ENCODE measurements at regions not wholly inside any gene's neighbourhood (a gene's known extent, or its start where the extent isn't known, plus 50 kb on each side); places are given as distances from the start of the nearest gene placed in this dataset.

DNA sequence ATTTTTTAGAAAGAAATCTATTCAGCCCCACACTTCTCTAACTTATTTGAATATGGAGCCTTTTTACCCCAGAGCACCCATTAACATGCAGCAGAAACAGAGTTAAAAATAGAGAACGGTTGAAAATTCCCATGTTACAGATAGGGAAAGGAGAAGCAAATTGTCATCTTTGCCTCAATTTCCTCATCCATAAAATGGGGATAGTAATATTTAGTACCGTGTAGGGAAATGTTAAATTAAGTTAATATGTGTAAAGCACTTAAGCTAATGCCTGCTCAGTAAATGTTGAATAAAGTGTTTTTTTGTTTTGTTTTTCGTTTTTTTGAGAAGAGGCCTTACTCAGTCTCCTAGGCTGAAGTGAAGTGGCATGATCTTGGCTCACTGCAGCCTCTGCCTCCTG is 50.3 kb downstream of the NAV1 start:
- no peak for DNase-seq

DNA sequence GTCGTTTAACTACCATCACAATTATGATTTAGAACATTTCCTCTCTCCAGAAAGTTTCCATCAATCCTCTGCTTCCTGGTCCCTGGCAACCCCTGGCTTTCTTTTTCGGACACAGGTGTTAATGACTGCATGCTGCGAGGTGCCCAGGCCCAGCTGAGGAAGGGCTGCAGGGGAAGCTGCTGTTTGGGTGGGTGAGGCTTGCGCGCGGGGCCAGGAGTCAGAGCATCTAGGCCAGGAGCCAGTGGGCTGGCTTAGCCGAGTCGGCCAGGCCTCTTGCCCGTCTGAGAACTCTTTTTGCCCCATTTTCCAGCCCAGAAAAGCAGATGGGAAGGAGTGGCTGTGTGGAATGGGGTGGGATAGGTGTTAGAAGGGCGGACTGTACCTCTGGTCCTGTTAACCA is 51.5 kb downstream of the NAV1 start:
- no peak for DNase-seq

DNA sequence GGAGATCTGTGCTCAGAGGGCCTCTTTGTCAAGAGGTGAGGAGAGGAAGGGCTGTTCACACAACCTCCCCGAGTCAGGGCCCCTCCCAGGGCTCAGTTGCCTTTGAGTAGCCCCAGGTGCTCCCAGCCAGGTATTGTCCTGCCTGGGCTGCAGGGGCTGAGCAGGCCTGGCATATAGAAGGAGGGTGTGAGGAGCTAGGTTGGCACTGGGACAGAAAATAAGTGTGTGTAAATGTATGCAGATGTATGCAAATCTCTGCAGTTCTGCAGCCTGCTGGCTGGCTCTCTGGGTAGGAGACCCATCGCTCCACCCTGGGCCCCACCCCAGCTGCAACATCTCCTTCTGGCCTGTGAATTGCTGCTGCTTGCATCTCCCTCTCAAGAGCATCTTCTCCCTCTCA is 52.4 kb downstream of the NAV1 start:
- no peak for DNase-seq

DNA sequence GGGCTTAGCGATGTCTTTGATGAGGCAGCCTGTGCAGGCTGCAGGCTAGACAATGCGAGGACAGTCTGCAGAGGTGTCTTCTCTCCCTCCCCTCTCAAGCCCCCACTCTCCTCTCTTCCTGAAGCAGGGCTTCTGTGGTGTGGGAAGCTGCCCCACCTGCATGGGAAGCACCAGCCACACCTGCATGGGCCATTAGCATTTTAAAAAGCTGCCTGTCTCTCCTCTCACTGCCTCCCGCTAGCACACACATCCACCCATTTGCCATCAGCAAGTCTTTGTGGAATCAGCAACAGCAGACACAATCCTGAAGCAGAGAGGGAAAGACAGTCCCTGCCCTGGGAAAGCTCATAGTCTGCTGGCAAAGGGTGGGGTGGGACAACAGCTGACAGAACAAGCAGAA is 53.1 kb downstream of the NAV1 start:
- no peak for DNase-seq

DNA sequence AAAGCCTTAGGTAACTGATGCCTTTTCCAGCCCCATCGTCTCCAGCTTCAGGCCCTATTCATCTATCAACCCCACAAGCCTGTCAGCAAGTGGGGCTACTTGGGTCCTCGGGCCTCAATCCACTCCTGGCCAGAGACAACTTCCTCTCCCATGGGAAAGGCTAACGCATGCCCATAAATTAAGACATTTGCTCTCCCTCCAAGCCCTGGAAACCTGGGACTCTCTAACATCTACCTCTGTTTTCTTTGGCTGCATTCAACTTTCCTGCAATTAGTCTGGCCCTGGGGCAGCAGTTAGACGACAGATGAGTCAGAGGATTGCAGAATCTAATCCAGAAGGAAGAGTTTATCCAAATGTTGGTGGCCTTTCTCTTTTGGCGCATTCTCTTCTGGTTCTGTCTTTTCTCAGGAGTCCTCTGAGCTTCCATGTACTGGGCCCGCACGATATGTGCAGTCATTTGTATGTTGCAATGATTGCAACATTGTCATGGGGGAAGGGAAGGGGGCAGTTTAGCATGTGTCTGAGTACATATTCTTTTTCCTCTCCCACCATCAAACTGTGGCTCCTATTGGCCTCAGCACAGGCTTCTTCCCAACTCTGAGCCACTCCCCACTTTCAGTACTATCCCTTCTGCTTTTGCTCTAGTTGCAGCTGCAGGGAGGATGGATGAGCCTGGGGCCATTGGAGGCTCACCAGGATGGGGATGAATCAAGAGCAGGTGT is 54.4 kb downstream of the NAV1 start:
- DNase-seq = no peak

DNA sequence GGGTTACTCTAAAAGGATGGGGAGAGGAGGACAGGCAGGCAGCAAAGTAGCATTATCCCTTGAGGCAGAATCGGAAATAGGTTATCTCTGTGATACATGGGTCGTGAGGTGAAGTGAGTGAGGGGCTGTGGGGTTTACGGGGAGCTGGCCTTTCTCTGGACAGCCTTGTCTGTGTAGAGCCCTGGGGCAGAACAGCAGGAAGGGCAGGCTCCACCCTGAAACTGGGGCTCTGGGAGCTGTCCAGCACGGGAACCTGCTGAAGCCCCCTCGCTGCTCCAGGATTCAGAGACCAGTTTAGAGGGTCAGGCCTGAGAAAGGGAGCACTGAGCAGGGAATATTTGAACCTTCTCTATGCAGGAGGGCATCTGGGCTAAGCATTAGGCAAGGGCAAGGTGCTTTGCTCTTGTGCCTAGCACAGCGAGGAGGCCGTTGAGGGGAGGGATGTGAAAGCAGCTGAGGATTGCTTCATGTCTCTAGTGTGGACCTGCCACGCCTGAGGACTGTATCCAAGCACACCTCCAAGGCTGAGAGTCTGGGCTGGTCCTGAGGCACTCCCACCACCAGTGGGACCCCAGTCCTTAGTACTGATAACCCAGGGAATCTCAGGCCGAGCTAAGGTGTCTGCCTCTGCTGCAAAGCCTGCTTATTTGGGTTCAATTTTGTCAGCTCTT is 55.8 kb downstream of the NAV1 start:
- no peak for DNase-seq

DNA sequence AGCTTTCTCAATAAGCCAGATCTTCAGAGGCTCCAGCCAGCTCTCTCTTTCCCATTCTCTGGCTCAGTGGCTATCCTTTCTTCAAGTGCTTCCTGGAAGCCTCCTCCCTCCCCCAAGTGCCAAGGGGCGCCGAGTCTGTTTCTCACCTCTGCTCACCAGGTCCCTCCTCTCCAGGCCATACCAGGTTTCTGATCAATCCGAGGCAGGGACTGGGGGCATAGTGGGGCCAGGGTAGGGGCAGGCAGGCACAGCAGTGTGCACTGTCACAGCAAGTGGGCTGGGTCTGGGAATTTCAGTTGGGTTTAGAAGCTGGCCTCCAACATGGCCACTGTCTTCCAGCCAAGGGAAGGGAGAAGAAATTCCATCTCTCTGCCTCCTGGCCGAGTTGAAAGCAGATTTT is 56.5 kb downstream of the NAV1 start:
- DNase-seq = no peak

DNA sequence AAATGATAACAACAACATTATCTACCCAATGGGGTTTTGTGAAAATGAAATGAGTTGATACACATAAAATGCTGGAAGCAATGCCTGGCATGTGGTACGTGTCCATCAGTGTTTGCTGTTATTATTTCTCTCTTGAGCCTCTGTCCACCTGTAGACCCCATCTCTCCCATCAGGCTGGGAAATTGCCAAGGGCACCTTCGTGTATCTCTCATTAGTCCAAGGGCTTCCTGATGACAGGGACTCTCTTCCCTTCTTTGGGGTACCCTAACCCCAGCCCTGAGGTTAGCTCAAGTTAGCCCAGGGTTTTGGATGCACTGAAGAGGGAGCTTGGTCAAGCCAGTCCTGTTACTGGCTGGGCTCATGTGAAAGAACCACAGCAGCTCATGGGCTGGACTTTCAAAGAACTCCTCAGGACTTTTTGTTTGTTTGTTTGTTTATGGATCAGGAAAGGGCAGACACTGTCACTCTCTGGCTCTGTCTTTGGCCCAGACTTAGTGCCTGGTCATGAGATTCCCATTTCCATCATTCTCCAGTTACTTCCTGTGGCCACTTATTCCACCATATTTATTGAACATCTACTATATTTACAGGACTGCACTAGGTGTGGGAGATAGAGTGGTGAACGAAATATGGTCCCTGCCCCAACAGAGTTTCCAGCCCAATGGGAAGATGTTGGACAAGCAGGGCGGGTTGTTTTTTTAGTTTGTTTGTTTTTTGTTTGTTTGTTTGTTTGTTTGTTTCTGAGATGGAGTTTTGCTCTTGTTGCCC is 57.4 kb downstream of the NAV1 start:
- DNase-seq = no peak

DNA sequence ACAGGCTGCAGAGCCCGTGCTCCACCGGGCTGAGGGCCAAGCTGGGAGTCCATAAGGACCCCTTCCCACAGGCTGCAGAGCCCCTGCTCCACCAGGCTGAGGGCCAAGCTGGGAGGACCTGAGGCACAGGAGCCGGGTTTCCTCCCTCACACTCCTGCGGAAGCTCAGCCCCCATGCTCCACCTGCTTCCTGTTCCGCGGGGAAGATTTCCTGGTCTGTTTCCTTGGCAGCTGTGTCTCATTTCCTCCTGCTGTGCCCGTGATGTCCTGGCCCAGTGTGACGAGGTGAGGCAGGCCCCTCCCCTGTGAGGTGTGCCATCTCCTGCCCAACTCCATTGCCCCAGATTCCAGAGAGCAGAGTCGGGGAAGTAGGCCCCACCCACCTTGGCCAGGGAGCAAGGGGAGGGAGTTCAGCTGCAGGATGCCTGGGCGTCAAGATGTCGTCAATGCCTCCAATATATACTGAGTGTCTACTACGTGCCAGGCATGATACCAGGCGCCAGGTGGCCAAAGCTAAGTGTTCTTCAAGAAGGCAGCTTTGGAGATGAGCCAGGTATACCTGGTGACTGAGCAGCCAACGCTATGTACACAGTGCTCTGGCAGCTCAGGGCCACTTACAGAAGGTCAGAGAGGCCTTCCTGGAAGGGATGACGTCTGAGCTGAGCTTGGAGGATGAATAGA is 58.8 kb downstream of the NAV1 start:
- DNase-seq = no peak

DNA sequence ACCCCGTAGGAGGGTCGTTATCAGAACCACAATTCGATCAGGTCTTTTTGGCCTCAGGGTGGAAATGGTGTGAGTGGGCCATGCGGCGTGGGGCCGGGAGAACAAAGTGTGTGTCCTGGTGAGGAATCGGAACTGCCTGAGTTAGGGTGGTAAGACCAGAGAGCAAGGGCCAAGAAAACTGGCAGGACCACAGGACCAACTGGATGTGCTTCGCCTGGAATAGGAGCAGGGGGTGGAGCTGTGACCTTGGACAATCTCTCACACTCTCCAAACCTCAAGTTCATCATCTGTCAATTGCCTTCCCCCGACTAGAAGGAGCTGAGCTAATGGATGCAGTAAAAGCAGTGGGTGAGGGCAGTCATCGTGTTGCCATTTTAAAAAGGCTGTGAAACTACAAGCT is 59.5 kb downstream of the NAV1 start:
- DNase-seq = no peak

DNA sequence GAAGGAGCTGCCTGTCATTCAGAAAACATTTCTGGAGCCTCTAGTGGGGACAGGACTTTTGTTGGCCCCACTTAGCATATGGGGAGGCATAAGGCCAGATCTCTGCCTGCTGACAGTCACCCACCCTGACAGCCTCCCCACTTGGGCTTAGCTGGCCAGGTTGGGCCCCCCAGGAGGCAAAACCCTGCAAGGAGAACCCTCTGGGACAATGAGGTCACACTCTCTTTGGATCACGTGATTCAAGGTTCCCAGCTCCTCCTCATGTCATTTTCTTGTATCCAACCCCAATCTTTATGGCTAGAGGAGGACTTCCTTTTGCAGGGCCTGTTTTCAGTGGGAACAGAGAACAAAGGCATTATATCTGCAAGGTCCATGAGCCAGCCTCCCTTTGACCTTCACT is 60.0 kb downstream of the NAV1 start:
- no peak for DNase-seq

DNA sequence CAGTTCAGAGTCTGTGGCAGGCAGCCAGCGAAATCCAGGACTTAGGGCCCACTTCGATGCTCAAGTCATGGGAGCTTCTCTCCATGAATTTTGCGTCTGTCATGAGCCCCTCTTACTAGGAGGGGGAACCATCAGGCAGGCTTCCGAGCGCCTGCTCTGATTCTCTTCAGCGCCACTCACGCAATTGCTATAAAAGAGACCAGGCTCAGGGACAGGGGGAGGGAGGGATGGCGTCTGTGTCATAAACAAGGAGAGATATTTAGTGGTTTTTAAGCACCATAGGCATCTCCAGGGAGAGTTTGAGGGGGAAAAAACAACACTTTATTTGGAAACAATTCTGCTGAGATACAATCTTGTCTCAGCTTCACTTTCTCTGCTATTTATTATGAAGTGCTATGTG is 60.6 kb downstream of the NAV1 start:
- DNase-seq = no peak

DNA sequence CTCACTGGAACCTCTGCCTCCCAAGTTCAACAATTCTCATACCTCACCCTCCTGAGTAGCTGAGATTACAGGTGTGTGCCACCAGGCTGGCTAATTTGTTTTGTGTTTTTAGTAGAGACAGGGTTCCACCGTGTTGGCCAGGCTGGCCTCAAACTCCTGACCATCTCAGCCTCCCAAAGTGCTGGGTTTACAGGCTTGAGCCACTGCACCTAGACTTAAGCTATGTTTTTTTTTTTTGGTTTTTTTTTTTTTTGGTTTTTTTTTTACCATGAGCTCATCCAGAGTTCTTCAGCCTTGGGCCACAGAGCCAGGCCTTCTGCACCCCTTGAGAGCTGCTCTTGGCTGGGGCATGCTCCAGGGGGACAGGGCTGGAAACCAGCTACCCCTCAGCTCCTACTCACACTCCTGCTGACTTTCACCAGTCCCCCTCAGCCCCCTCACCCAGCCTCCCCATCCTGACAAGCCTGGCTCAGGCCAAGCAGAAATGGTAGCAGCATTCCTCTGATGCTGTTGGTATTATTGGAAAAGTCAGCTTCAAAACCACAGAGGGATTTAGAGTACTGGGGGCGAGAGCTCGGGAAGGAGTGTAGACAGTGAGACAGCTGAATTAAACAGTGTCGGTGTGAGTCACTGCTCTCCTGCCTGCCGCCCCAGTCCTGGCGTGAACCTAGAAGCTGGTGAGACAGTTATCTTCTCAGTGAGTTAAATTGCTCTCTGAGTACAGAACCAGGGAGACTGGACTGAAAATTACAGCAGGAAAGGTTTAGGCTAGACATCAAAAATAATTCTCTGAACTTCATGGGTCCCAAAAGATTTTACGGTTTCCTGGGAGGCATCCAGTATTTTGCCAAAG is 63.7 kb downstream of the NAV1 start:
- DNase-seq = peak in 4 of 51 donors; percentile 18 to 37 (median 30)

DNA sequence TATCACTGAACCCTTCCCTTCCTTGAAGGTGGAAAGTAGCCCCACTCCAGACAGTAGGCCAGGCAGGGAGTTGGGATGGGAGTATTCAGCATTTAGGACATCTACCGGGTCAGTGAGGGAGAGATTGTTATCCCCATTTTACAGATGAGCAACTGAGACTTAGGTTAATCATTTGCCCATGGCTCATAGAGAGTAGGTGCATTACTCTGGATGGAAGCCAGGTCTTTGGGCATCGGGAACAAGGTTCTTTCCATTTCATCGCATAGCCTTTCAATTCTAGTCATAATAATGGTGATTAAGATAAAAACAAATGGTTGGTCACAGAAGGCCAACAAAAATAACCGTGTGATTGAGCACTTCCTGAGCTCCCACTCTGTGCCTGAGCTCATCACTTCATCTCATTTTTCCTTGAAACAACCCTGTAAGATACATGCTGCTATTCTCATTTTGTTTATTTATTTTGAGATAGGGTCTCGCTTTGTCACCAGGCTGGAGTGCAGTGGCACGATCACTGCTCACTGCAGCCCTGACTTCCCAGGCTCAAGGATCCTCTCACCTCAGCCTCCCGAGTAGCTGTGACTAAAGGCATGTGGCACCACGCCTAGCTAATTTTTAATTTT is 64.8 kb downstream of the NAV1 start:
- DNase-seq = no peak

DNA sequence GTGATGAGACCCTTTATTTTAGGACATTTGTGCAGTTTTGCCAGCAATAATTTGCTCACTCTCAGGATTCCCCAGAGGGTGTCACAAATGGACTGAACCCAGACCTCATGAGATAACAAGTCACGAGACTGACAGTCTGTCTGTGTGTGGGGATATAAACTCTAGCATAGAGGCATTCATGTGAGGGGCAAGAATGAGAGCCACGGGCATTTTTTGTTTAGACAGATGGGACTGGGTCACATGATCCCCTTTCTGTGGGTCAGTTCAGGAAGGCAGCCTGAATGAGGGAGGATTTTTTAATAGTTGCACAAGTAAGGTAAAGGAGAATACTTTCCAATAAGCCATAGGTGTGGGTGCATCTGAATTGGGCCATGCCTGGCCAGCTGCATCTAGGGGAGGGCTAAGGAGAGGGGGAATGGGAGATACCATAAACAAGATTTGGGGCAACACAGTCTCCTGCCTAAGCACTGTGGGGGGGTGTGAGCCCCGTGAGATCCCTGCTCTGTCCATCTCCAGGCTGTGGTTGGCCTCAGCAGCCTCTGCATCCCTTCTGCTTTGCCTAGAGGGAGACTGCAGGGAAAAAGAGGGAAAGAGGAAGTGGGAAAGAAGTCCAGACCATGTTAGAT is 66.6 kb downstream of the NAV1 start:
- peak in 1 of 51 donors; percentile 38 for DNase-seq

DNA sequence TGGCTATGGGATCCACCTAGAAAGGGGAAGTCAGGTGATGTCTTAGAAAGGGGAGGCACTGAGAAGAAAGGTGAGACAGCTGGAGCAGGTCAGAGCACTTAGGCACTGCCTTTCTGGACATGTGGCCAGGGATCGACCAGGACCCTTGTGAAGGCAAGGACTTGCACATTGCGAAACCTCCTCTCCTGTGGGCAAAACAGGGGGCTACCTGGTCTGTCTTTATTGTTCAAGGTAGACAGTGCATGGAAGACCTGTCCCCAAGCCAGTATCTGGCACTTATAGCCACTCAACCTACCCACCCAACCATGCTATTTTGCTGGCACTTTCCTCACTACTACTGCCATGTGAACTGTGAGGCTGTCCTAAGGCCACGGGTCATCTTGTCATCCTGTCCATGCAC is 67.2 kb downstream of the NAV1 start:
- no peak for DNase-seq

DNA sequence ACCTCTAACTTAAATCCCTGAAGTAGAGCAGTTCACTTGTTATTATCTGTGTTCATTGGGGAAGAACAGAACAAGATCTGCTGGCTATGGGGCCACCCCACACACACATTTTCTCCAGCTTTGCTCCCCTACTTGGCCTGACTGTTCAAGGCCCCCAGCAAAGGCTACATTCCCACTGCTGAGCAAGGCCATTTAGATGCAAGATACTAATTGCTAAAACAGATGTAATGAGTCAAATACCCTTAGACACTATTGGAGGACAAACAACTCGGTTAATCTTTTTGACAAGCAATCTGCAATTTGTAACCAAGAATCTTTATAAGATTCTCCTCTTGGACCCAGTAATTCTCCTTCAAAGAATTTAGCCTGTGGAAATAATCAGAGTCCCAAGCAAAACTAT is 67.7 kb downstream of the NAV1 start:
- no peak for DNase-seq

DNA sequence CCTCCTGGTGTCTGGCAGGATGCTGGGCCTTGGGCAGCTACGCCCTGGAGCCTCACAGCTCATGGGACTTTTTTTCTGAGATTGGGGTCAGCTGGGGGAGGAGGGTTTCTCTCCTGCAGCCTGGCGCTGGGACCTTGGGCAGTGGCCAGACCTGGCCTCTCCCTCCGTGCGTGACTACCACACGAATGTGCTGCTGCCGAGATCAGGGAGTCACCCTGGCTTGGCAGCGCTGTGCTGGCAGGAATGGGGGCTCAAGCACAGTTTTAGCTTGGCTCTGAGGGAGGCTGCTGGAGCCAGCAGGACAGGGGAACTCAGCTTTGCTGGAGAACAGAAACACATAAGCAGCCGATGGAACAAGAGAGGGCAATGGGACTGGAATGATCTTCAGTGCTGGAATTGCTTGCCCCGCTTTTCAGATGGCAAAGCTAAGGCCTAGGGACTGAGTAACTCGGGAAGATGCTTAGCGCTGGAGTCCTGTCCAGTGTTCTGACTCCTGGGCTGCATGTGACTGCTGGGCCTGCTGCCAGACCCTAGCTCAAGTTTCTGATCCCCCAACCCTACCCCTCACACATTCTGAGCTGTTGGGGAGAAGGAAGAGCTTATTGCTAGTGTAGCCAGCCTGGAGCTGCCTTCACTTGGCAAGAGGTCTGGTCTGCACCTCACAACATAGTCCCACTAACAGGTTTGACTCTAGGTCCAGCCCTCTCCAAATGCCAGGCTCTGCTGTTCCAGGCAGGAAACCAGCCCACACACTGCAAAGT is 69.9 kb downstream of the NAV1 start:
- DNase-seq = peak in 14 of 51 donors; percentile 10 to 55 (median 33)

DNA sequence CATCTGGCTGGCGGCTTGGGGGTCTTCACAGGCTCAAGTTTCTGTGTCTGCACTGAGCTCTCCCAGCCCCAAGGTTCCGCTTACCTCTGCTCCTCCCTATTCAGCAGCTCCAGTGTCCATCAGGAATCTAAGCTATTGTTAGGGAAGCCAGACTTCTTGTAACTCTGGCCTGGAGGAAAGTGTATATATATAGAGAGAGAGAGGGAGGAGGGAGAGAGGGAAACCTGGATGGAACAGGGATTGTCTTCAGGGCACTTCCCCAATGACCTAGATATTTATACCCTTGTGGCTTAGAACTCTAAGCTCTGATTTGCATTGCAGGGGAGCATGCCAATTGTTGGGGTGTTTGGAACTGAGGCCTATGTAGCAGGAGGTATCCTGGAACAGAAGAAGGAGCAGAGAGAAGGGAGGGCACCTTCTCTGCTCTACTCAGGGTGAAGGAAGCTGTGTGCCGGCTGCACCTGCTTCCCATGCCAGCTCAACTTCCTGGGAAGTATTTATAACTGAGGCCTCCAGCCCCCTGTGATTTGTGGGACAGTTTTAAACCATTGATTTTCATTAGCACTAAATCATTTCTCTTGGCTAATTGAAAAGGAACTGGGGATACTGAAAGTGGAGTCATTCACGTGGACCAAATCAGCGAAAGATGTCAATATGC is 70.9 kb downstream of the NAV1 start:
- no peak for DNase-seq

All from hypothalamus (tissue), 51 donors.